ENCODE measurements at regions not wholly inside any gene's neighbourhood (a gene's known extent, or its start where the extent isn't known, plus 50 kb on each side); places are given as distances from the start of the nearest gene placed in this dataset.
"Not testable (repeated sequence)": the region's sequence is repeated elsewhere in the genome, so short reads cannot be mapped to it uniquely, and the experiment has no call there.

DNA sequence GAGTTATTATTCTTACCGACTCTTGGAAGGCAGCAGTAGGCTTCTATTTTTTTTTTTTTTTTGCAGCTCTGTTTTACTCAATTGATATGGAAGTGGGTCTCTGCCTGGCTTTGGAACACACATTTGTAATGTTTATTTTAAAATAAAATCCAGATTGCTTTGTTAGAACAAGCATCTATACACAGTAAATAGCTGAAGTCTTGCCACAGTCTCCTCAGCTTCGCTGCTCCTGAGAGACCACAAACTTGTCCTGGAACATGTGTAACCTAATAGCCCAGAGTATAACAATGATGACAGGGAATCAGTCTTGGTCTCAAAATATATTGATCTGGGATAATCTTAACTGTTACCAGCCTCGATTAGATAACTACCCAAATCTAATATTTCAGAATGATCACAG is 299.8 kb upstream of the NOX3 start (continued):
- no peak for TF ChIP-seq ZC3H11A (IDR thresholded peaks at IDR 0.05)

DNA sequence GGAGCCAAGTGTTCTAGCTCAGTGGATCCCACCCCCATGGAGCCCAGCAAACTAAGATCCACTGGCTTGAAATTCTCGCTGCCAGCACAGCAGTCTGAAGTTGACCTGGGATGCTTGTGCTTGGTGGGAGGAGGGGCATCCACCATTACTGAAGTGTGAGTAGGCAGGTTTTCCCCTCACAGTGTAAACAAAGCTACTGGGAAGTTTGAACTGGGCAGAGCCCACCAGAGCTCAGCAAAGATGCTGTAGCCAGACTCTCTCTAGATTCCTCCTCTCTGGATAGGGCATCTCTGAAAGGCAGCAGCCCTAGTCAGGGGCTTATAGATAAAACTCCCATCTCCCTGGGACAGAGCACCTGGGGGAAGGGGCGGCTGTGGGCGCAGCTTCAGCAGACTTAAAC is 293.1 kb upstream of the NOX3 start:
- H3K27ac ChIP-seq, H3K4me2 ChIP-seq, CTCF ChIA-PET, H3K4me1 ChIP-seq, FAIRE-seq, POLR2A ChIA-PET, H3K4me3 ChIP-seq, H3K9me3 ChIP-seq: not testable (repeated sequence)
- DNase-seq (ENCODE audit: low read depth in 1 of 2, low spot score in 1 of 2) (peak in 1 of 2 experiments; percentile 7), ATAC-seq (peak in 1 of 2 experiments; percentile 30; a peak in 1 of 6 replicates)
- 100% methylated on average over 1 of the region's 3 CpGs for WGBS (ENCODE audit: missing lambda C conversion rate)

DNA sequence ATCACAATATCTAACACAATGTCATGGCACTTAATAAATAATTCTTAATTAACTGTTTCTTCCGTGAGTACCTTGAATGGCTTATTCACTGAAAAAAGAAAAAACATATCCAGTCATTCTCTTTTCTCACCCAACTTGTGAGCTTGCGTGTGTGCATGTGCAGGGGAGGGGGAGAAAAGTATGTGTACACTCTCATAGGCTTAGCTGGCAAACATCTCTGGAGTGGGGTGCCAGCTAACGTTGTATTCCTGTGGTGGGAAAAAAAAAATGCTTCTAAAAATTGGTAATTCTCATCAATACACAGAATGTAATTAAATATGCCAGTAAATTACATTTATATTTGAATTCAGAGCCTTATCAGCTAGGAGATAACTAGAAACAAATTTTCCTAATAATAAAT is 291.9 kb upstream of the NOX3 start:
- no peak for ATAC-seq

DNA sequence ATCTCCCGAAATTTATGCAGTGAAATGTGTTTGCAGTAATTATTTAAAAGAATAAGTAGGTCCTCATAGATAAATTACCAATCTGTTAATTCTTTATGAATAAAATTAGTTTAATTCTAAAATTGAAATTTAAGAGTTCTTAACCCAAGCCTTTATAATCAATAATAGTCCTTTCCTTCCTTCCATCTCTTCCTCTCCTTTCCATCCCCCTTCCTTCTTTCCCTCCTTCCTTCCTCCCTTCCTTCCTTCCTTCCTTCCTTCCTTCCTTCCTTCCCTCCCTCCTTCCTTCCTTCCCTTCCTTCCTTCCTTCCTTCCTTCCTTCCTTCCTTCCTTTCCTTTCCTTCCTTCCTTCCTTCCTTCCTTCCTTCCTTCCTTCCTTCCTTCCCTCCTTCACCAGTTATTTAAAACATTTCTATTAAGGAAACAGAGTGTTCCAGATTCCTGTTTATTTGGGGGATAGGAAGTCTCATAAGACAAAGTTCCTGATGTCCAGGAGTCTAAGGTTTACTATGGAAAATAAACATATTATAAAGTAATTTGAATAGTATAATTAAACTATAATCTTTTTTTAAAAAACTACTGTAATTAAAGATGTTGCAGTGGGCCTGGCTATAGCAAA is 285.3 kb upstream of the NOX3 start:
- Histone ChIP-seq H3K27ac (no peak overlapping the region), H3K9me3 (no peaks in the 10 kb centered on the region), H3K4me1 (no peaks in the 10 kb centered on the region), H3K4me2 (no peak overlapping the region), H3K4me3 (no peak overlapping the region)
- ChIA-PET POLR2A (no interaction called here), CTCF (no interaction called here)
- TF ChIP-seq, protein P1, sequence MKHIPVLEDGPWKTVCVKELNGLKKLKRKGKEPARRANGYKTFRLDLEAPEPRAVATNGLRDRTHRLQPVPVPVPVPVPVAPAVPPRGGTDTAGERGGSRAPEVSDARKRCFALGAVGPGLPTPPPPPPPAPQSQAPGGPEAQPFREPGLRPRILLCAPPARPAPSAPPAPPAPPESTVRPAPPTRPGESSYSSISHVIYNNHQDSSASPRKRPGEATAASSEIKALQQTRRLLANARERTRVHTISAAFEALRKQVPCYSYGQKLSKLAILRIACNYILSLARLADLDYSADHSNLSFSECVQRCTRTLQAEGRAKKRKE (CRISPR knock-in tag; IDR thresholded peaks at IDR 0.05; ENCODE audit: low read depth): no peak
- TF ChIP-seq TFCP2L1 (CRISPR knock-in tag; IDR thresholded peaks at IDR 0.05) (no peak), CBX8 (IDR thresholded peaks at IDR 0.05) (no peak), SREBF2 (IDR thresholded peaks at IDR 0.05) (no peak), BHLHE40 (IDR thresholded peaks at IDR 0.05; ENCODE audit: low read depth, low read length) (no peak), HDAC2 (IDR thresholded peaks at IDR 0.05) (no peak), RARB (CRISPR knock-in tag; IDR thresholded peaks at IDR 0.05) (no peak), ZNF302 (CRISPR knock-in tag; IDR thresholded peaks at IDR 0.05) (no peak), CBX2 (IDR thresholded peaks at IDR 0.05; ENCODE audit: borderline replicate concordance, low read depth) (no peak), POLR2A (IDR thresholded peaks at IDR 0.05; ENCODE audit: low read length) (no peak), GATA3 (IDR thresholded peaks at IDR 0.05; ENCODE audit: borderline replicate concordance) (no peak), TP53 (CRISPR knock-in tag; IDR thresholded peaks at IDR 0.05) (no peak), CHD2 (IDR thresholded peaks at IDR 0.05; ENCODE audit: low read length, partially characterized antibody) (no peak), EP300 (IDR thresholded peaks at IDR 0.05) (no peak), ZFP36 (IDR thresholded peaks at IDR 0.05; ENCODE audit: borderline replicate concordance, partially characterized antibody) (no peak)
- TF ChIP-seq, protein P2, sequence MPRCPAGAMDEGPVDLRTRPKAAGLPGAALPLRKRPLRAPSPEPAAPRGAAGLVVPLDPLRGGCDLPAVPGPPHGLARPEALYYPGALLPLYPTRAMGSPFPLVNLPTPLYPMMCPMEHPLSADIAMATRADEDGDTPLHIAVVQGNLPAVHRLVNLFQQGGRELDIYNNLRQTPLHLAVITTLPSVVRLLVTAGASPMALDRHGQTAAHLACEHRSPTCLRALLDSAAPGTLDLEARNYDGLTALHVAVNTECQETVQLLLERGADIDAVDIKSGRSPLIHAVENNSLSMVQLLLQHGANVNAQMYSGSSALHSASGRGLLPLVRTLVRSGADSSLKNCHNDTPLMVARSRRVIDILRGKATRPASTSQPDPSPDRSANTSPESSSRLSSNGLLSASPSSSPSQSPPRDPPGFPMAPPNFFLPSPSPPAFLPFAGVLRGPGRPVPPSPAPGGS (IDR thresholded peaks at IDR 0.05): no peak
- TF ChIP-seq, protein P3, sequence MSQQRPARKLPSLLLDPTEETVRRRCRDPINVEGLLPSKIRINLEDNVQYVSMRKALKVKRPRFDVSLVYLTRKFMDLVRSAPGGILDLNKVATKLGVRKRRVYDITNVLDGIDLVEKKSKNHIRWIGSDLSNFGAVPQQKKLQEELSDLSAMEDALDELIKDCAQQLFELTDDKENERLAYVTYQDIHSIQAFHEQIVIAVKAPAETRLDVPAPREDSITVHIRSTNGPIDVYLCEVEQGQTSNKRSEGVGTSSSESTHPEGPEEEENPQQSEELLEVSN (IDR thresholded peaks at IDR 0.05; ENCODE audit: borderline replicate concordance, low read depth): no peak
- DNase-seq (ENCODE audit: low read depth in 1 of 2, low spot score in 1 of 2): no peak
- 51% methylated on average over 1 of the region's 1 CpG for WGBS (ENCODE audit: missing lambda C conversion rate)
- ATAC-seq: no peak
- FAIRE-seq: no peak

More for the DNA sequence above, 291.9 kb upstream of the NOX3 start:
- POLR2A ChIA-PET: no interaction called here
- TF ChIP-seq HEYL (CRISPR knock-in tag; IDR thresholded peaks at IDR 0.05): no peak
- DNase-seq (ENCODE audit: low read depth in 1 of 2, low spot score in 1 of 2) (no peak), FAIRE-seq (no peak)
- Histone ChIP-seq H3K27ac (no peak overlapping the region), H3K4me2 (no peak overlapping the region), H3K4me1 (no peaks in the 10 kb centered on the region), H3K9me3 (no peaks in the 10 kb centered on the region), H3K4me3 (no peak overlapping the region)
- WGBS (ENCODE audit: missing lambda C conversion rate): 72% methylated on average over 3 of the region's 3 CpGs
- CTCF ChIA-PET: no interaction called here

Data from A549 (cell line).